ENCODE measurements at regions not wholly inside any gene's neighbourhood (a gene's known extent, or its start where the extent isn't known, plus 50 kb on each side); places are given as distances from the start of the nearest gene placed in this dataset.

DNA sequence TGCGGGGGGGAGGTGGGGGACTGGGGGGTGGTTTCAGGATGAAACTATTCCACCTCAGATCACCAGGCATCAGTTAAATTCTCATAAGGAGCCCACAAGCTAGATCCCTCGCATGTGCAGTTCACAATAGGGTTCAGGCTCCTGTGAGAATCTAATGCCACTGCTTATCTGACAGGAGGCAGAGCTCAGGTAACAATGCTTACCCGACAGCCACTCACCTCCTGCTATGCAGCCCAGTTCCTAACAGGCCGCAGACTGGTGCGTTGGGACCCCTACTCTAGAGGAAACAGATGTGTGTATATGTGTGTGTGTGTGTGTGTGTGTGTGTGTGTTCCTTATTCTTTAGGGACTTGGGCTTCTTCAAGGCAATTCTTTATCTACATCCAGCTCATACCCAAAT is 352.3 kb upstream of the CCNH start:
- no peak for DNase-seq (ENCODE audit: low read depth in 2 of 2)
- H3K36me3 ChIP-seq (ENCODE audit: control insufficient read depth, insufficient read depth, low read length), result no peaks in the 10 kb centered on the region
- H3K4me3 ChIP-seq (replicated peaks in 1 of 4; ENCODE audit: control extremely low read depth in 1 of 4, insufficient read depth in 1 of 4, low read depth in 3 of 4, low read length in 4 of 4), result no peak overlapping the region
- no peaks in the 10 kb centered on the region for H4K20me1 ChIP-seq (ENCODE audit: control insufficient read depth, extremely low read depth, insufficient read depth, low read length)
- H3K9ac ChIP-seq (ENCODE audit: insufficient read depth, low read length), result no peak overlapping the region
- no peak for TF ChIP-seq CTCF (conservative IDR thresholded peaks at IDR 0.05 in 1 of 2, IDR thresholded peaks at IDR 0.05 in 1 of 2; ENCODE audit: low read depth in 1 of 2, low read length in 2 of 2)
- TF ChIP-seq EZH2 (IDR thresholded peaks at IDR 0.05; ENCODE audit: low read length, missing control alignments), result no peak
- no peaks in the 10 kb centered on the region for H3K79me2 ChIP-seq (ENCODE audit: control insufficient read depth, insufficient read depth, low read length)
- no peaks in the 10 kb centered on the region for H3K27me3 ChIP-seq (ENCODE audit: control insufficient read depth, insufficient read depth, low read length)
- no peak overlapping the region for H3K4me2 ChIP-seq (ENCODE audit: extremely low read depth, insufficient read depth, low read length)
- H2AFZ ChIP-seq (ENCODE audit: low read length), result no peak overlapping the region
- H3K4me1 ChIP-seq (ENCODE audit: control insufficient read depth, extremely low read depth, insufficient read depth, low read length), result no peaks in the 10 kb centered on the region
- H3K9me3 ChIP-seq (ENCODE audit: control insufficient read depth, insufficient read depth, low read depth, low read length), result no peaks in the 10 kb centered on the region
- H3K27ac ChIP-seq (ENCODE audit: insufficient read depth, low read length), result no peak overlapping the region

- no peaks in the 10 kb centered on the region for H3K79me2 ChIP-seq (ENCODE audit: control insufficient read depth, insufficient read depth, low read length)
- H3K4me2 ChIP-seq (ENCODE audit: extremely low read depth, insufficient read depth, low read length), result no peak overlapping the region
- no peak overlapping the region for H2AFZ ChIP-seq (ENCODE audit: low read length)
- no peak for TF ChIP-seq CTCF (conservative IDR thresholded peaks at IDR 0.05 in 1 of 2, IDR thresholded peaks at IDR 0.05 in 1 of 2; ENCODE audit: low read depth in 1 of 2, low read length in 2 of 2)
- TF ChIP-seq EZH2 (IDR thresholded peaks at IDR 0.05; ENCODE audit: low read length, missing control alignments), result no peak
- H4K20me1 ChIP-seq (ENCODE audit: control insufficient read depth, extremely low read depth, insufficient read depth, low read length), result no peaks in the 10 kb centered on the region
- H3K4me3 ChIP-seq (replicated peaks in 1 of 4; ENCODE audit: control extremely low read depth in 1 of 4, insufficient read depth in 1 of 4, low read depth in 3 of 4, low read length in 4 of 4), result no peak overlapping the region
- DNase-seq (ENCODE audit: low read depth in 2 of 2), result no peak
- no peaks in the 10 kb centered on the region for H3K4me1 ChIP-seq (ENCODE audit: control insufficient read depth, extremely low read depth, insufficient read depth, low read length)
- H3K9me3 ChIP-seq (ENCODE audit: control insufficient read depth, insufficient read depth, low read depth, low read length), result no peaks in the 10 kb centered on the region
- H3K36me3 ChIP-seq (ENCODE audit: control insufficient read depth, insufficient read depth, low read length), result no peaks in the 10 kb centered on the region
- no peaks in the 10 kb centered on the region for H3K27me3 ChIP-seq (ENCODE audit: control insufficient read depth, insufficient read depth, low read length)
- no peak overlapping the region for H3K27ac ChIP-seq (ENCODE audit: insufficient read depth, low read length)
- H3K9ac ChIP-seq (ENCODE audit: insufficient read depth, low read length), result no peak overlapping the region
Measured at GRCh38 chr5:87762631-87763030, 349.9 kb upstream of the CCNH start.

GRCh38 chr5:87756951-87757350 is 344.2 kb upstream of the CCNH start:
- TF ChIP-seq CTCF (conservative IDR thresholded peaks at IDR 0.05 in 1 of 2, IDR thresholded peaks at IDR 0.05 in 1 of 2; ENCODE audit: low read depth in 1 of 2, low read length in 2 of 2) (no peak), EZH2 (IDR thresholded peaks at IDR 0.05; ENCODE audit: low read length, missing control alignments) (no peak)
- H3K27ac ChIP-seq (ENCODE audit: insufficient read depth, low read length), result no peak overlapping the region
- no peak for DNase-seq (ENCODE audit: low read depth in 2 of 2)

More at GRCh38 chr5:87756951-87757350, 344.2 kb upstream of the CCNH start:
- no peaks in the 10 kb centered on the region for H4K20me1 ChIP-seq (ENCODE audit: control insufficient read depth, extremely low read depth, insufficient read depth, low read length)
- no peaks in the 10 kb centered on the region for H3K4me1 ChIP-seq (ENCODE audit: control insufficient read depth, extremely low read depth, insufficient read depth, low read length)
- no peaks in the 10 kb centered on the region for H3K9me3 ChIP-seq (ENCODE audit: control insufficient read depth, insufficient read depth, low read depth, low read length)
- H3K9ac ChIP-seq (ENCODE audit: insufficient read depth, low read length), result no peak overlapping the region
- no peak overlapping the region for H3K4me3 ChIP-seq (replicated peaks in 1 of 4; ENCODE audit: control extremely low read depth in 1 of 4, insufficient read depth in 1 of 4, low read depth in 3 of 4, low read length in 4 of 4)
- H3K27me3 ChIP-seq (ENCODE audit: control insufficient read depth, insufficient read depth, low read length), result no peaks in the 10 kb centered on the region
- H3K36me3 ChIP-seq (ENCODE audit: control insufficient read depth, insufficient read depth, low read length), result no peaks in the 10 kb centered on the region
- H3K79me2 ChIP-seq (ENCODE audit: control insufficient read depth, insufficient read depth, low read length), result no peaks in the 10 kb centered on the region
- no peak overlapping the region for H3K4me2 ChIP-seq (ENCODE audit: extremely low read depth, insufficient read depth, low read length)
- no peak overlapping the region for H2AFZ ChIP-seq (ENCODE audit: low read length)
